ENCODE measurements at regions not wholly inside any gene's neighbourhood (a gene's known extent, or its start where the extent isn't known, plus 50 kb on each side); places are given as distances from the start of the nearest gene placed in this dataset.

GRCh38 chr2:166814335-166814734 is 73.9 kb upstream of the XIRP2 start (continued):
- TF ChIP-seq MAX (IDR thresholded peaks at IDR 0.05; ENCODE audit: low read depth, low read length) = no peak
- TF ChIP-seq ATF2 (IDR thresholded peaks at IDR 0.05; ENCODE audit: low read length) = no peak
- TF ChIP-seq TCF7 (IDR thresholded peaks at IDR 0.05; ENCODE audit: borderline replicate concordance) = no peak
- TF ChIP-seq NFYB (IDR thresholded peaks at IDR 0.05; ENCODE audit: insufficient read depth, low read depth, low read length) = no peak
- TF ChIP-seq EED (IDR thresholded peaks at IDR 0.05; ENCODE audit: low read depth) = no peak
- TF ChIP-seq ZNF207 (IDR thresholded peaks at IDR 0.05; ENCODE audit: borderline replicate concordance) = no peak

- Histone ChIP-seq H3K27ac (ENCODE audit: control insufficient read depth, insufficient read depth) (no peak overlapping the region), H2AFZ (ENCODE audit: control insufficient read depth, low read depth, low read length) (no peak overlapping the region), H3K9ac (ENCODE audit: control insufficient read depth, insufficient read depth, low read length) (no peak overlapping the region), H3K4me3 (no peak overlapping the region), H3K9me3 (replicated peaks; ENCODE audit: control insufficient read depth, insufficient read depth, low read length) (no peaks in the 10 kb centered on the region), H3K4me2 (ENCODE audit: control insufficient read depth, insufficient read depth) (no peak overlapping the region), H4K20me1 (ENCODE audit: control insufficient read depth, insufficient read depth) (no peaks in the 10 kb centered on the region), H3K79me2 (ENCODE audit: control insufficient read depth, insufficient read depth, low read length) (no peaks in the 10 kb centered on the region), H3K36me3 (ENCODE audit: control insufficient read depth in 2 of 2, insufficient read depth in 2 of 2, low read length in 1 of 2) (no peaks in the 10 kb centered on the region), H3K4me1 (ENCODE audit: control insufficient read depth, insufficient read depth, low read length) (no peaks in the 10 kb centered on the region), H3K27me3 (replicated peaks in 1 of 2; ENCODE audit: control insufficient read depth in 2 of 2, insufficient read depth in 2 of 2, low read length in 1 of 2) (no peaks in the 10 kb centered on the region)
- ChIA-PET SMC1A (ENCODE audit: uncharacterized antibody, unreplicated experiment) (no interaction called here), POLR2A (no interaction called here), CTCF (interaction anchor here (0.6 kb wide), 1 partner anchor 274 kb away, joined by 3 read pairs; no protein-coding TSS in a partner anchor), RAD21 (ENCODE audit: unreplicated experiment) (no interaction called here)
- in situ Hi-C loops (cut with MboI) = no loop called here
- 3% methylated on average over 5 of the region's 5 CpGs for WGBS (ENCODE audit: insufficient coverage, insufficient replicate concordance, low lambda C conversion rate, missing lambda C conversion rate)
- intact Hi-C loops (cut with micrococcal nuclease; ENCODE audit: unreplicated experiment) = no loop called here
- FAIRE-seq (no peak), DNase-seq (ENCODE audit: low read depth, low spot score) (no peak), ATAC-seq (no peak)
- BruUV-seq (replicated peaks) = no TSS peak
- TF ChIP-seq SKIL (IDR thresholded peaks at IDR 0.05; ENCODE audit: low read depth, poor library complexity, severe bottlenecking) = no peak
- TF ChIP-seq ZNF687 (IDR thresholded peaks at IDR 0.05) = no peak
- no peak for TF ChIP-seq KDM1A (IDR thresholded peaks at IDR 0.05; ENCODE audit: borderline replicate concordance)
- no peak for TF ChIP-seq PKNOX1 (IDR thresholded peaks at IDR 0.05)
- no peak for TF ChIP-seq PML (IDR thresholded peaks at IDR 0.05; ENCODE audit: low read length)
- TF ChIP-seq TBL1XR1 (IDR thresholded peaks at IDR 0.05; ENCODE audit: low read depth, low read length) = no peak
- TF ChIP-seq SMAD1 (IDR thresholded peaks at IDR 0.05; ENCODE audit: low read depth, partially characterized antibody) = no peak
- TF ChIP-seq NR2C1 (IDR thresholded peaks at IDR 0.05) = no peak
Observed at GRCh38 chr2:166812166-166812891, 76.0 kb upstream of the XIRP2 start.
